GM10266 (cell line): ENCODE measurements at regions not wholly inside any gene's neighbourhood (a gene's known extent, or its start where the extent isn't known, plus 50 kb on each side); places are given as distances from the start of the nearest gene placed in this dataset.
"Not testable (repeated sequence)": the region's sequence is repeated elsewhere in the genome, so short reads cannot be mapped to it uniquely, and the experiment has no call there.

Experiments
- DNase-seq: peaks from one replicate; pipeline ENCODE4 v3.0.0; 2012; ENCODE audit errors: extremely low spot score
- CTCF ChIP-seq: IDR thresholded peaks from 2 replicates; pipeline ENCODE4 v1.5.1; 2012; ENCODE audit warnings: mild to moderate bottlenecking, low read depth; ENCODE audit not compliant: control insufficient read depth, insufficient read depth; ENCODE audit errors: missing control alignments

GRCh38 chr18:59800897-59801296 is 98.9 kb upstream of the PMAIP1 start:
- no peak for DNase-seq
- no peak for TF ChIP-seq CTCF

GRCh38 chr18:59799383-59800015 is 100.3 kb upstream of the PMAIP1 start:
- DNase-seq: no peak
- no peak for TF ChIP-seq CTCF

- no peak for DNase-seq
- no peak for TF ChIP-seq CTCF
These were observed 98.7 kb upstream of the CCBE1 start for GRCh38 chr18:59795882-59796281.

GRCh38 chr18:59792353-59792752 is 95.1 kb upstream of the CCBE1 start:
- no peak for TF ChIP-seq CTCF
- no peak for DNase-seq

GRCh38 chr18:59790346-59790936 is 93.2 kb upstream of the CCBE1 start:
- DNase-seq: not testable (repeated sequence)

- DNase-seq: no peak
- no peak for TF ChIP-seq CTCF
These were observed 91.5 kb upstream of the CCBE1 start for GRCh38 chr18:59788791-59789106.

- DNase-seq: no peak
These were observed 91.0 kb upstream of the CCBE1 start for GRCh38 chr18:59787998-59788790.

More at GRCh38 chr18:59787998-59788790, 91.0 kb upstream of the CCBE1 start:
- TF ChIP-seq CTCF: no peak
